ENCODE measurements at regions not wholly inside any gene's neighbourhood (a gene's known extent, or its start where the extent isn't known, plus 50 kb on each side); places are given as distances from the start of the nearest gene placed in this dataset.
"Not testable (repeated sequence)": the region's sequence is repeated elsewhere in the genome, so short reads cannot be mapped to it uniquely, and the experiment has no call there.

GRCh38 chr14:28301179-28301578 is 465.4 kb upstream of the FOXG1 start:
- Mint-ChIP-seq H3K4me3 (ENCODE audit: low read depth) (no peak overlapping the region), H3K27me3 (no peaks in the 10 kb centered on the region), H3K27ac (no peak overlapping the region), H3K4me1 (ENCODE audit: low read depth) (no peaks in the 10 kb centered on the region), H3K9me3 (ENCODE audit: low read depth) (no peaks in the 10 kb centered on the region), H3K36me3 (ENCODE audit: insufficient read depth) (no peaks in the 10 kb centered on the region)
- no peak for DNase-seq (ENCODE audit: low spot score, unreplicated experiment)
- no peak for TF ChIP-seq CTCF (IDR thresholded peaks at IDR 0.05; ENCODE audit: unreplicated experiment)

GRCh38 chr14:28303248-28303647 is 463.3 kb upstream of the FOXG1 start:
- no peak for TF ChIP-seq CTCF (IDR thresholded peaks at IDR 0.05; ENCODE audit: unreplicated experiment)
- H3K9me3 Mint-ChIP-seq (ENCODE audit: low read depth): no peaks in the 10 kb centered on the region
- no peak overlapping the region for H3K4me3 Mint-ChIP-seq (ENCODE audit: low read depth)
- no peaks in the 10 kb centered on the region for H3K36me3 Mint-ChIP-seq (ENCODE audit: insufficient read depth)
- H3K27ac Mint-ChIP-seq: no peak overlapping the region
- H3K27me3 Mint-ChIP-seq: no peaks in the 10 kb centered on the region
- no peaks in the 10 kb centered on the region for H3K4me1 Mint-ChIP-seq (ENCODE audit: low read depth)
- DNase-seq (ENCODE audit: low spot score, unreplicated experiment): no peak

- H3K4me3 Mint-ChIP-seq (ENCODE audit: low read depth): no peak overlapping the region
- no peak for TF ChIP-seq CTCF (IDR thresholded peaks at IDR 0.05; ENCODE audit: unreplicated experiment)
- H3K9me3 Mint-ChIP-seq (ENCODE audit: low read depth): no peaks in the 10 kb centered on the region
- H3K36me3 Mint-ChIP-seq (ENCODE audit: insufficient read depth): no peaks in the 10 kb centered on the region
- H3K27me3 Mint-ChIP-seq: no peaks in the 10 kb centered on the region
- no peak for DNase-seq (ENCODE audit: low spot score, unreplicated experiment)
- H3K27ac Mint-ChIP-seq: no peak overlapping the region
- no peaks in the 10 kb centered on the region for H3K4me1 Mint-ChIP-seq (ENCODE audit: low read depth)
Measured at GRCh38 chr14:28305938-28306337, 460.6 kb upstream of the FOXG1 start.

- no peaks in the 10 kb centered on the region for H3K27me3 Mint-ChIP-seq
- no peak overlapping the region for H3K4me3 Mint-ChIP-seq (ENCODE audit: low read depth)
- no peak overlapping the region for H3K27ac Mint-ChIP-seq
- no peaks in the 10 kb centered on the region for H3K36me3 Mint-ChIP-seq (ENCODE audit: insufficient read depth)
- H3K4me1 Mint-ChIP-seq (ENCODE audit: low read depth): no peaks in the 10 kb centered on the region
- no peak for TF ChIP-seq CTCF (IDR thresholded peaks at IDR 0.05; ENCODE audit: unreplicated experiment)
- H3K9me3 Mint-ChIP-seq (ENCODE audit: low read depth): no peaks in the 10 kb centered on the region
- DNase-seq (ENCODE audit: low spot score, unreplicated experiment): no peak
Measured at GRCh38 chr14:28307506-28307905, 459.1 kb upstream of the FOXG1 start.

GRCh38 chr14:28308734-28309133 is 457.9 kb upstream of the FOXG1 start:
- no peak for DNase-seq (ENCODE audit: low spot score, unreplicated experiment)
- Mint-ChIP-seq H3K36me3 (ENCODE audit: insufficient read depth) (no peaks in the 10 kb centered on the region), H3K4me1 (ENCODE audit: low read depth) (no peaks in the 10 kb centered on the region), H3K27ac (no peak overlapping the region), H3K27me3 (no peaks in the 10 kb centered on the region), H3K4me3 (ENCODE audit: low read depth) (no peak overlapping the region), H3K9me3 (ENCODE audit: low read depth) (no peaks in the 10 kb centered on the region)
- TF ChIP-seq CTCF (IDR thresholded peaks at IDR 0.05; ENCODE audit: unreplicated experiment): no peak

GRCh38 chr14:28317890-28318675 is 448.5 kb upstream of the FOXG1 start:
- not testable (repeated sequence) for DNase-seq (ENCODE audit: low spot score, unreplicated experiment); H3K36me3 Mint-ChIP-seq (ENCODE audit: insufficient read depth); H3K4me1 Mint-ChIP-seq (ENCODE audit: low read depth); H3K27me3 Mint-ChIP-seq; H3K9me3 Mint-ChIP-seq (ENCODE audit: low read depth)
- Mint-ChIP-seq H3K4me3 (ENCODE audit: low read depth) (peak overlapping the region; percentile 74), H3K27ac (peak overlapping the region; percentile 90)

All from progenitor cell of endocrine pancreas (in vitro differentiated cells).